ENCODE measurements at regions not wholly inside any gene's neighbourhood (a gene's known extent, or its start where the extent isn't known, plus 50 kb on each side); places are given as distances from the start of the nearest gene placed in this dataset.

DNA sequence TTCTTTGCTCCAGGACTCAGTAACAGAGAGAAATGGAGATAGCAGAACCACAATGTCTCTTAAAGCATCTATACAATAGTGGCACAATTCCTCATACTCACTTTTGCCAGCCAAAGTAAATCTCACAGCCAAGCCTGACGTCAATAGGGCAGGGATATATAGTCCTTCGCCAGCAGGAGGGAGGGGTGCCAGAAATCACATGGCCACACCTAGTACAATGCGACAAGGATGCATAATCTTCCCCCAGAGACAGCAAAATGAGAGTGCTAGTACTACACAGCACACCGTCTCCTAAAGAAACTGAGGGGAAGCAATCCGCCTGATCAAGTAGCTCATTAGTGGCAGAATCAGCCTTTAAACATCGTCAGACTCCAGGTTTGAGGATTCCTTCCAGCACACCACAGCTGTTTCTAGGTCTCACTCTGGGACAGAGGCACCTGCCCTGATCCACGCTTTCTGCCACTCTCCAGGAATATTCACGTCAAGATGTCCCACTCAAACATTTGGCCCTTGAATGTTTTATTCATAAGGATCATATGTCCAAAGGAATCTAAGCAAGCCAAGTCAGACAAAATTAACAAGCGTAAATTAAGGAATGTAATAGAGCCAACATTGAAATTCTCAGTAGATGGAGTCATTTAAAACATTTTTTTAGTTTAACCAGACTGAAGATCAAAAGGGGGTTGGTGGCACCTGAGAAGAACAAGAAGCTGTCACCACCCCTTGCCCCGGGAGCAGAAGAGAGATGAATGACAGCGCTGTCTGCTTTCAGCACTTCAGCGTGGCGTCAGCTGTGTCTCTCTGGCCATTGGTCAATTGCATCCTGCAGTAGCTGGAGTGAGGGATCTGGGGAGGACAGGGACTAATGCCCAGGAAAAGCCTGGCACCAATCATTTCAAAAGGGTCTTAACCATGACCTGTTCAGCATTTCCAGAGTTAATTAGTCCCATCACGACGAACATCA lies 63.5 kb upstream of the SERP2 start:
- TF ChIP-seq POLR2AphosphoS5 (IDR thresholded peaks at IDR 0.05; ENCODE audit: low read depth, low read length) (no peak), POLR2A (IDR thresholded peaks at IDR 0.05; ENCODE audit: low read depth, low read length) (no peak), TAF1 (IDR thresholded peaks at IDR 0.05; ENCODE audit: low read depth, low read length) (no peak)
